Retinal pigment epithelial cell (primary cell): ENCODE measurements at regions not wholly inside any gene's neighbourhood (a gene's known extent, or its start where the extent isn't known, plus 50 kb on each side); places are given as distances from the start of the nearest gene placed in this dataset.

Experiments
- DNase-seq: peaks from one replicate; pipeline ENCODE4 v3.0.0-alpha.2; 2010; ENCODE audit warnings: low read depth
- H3K4me3 ChIP-seq: 2 replicates; pipeline ENCODE4 v1.5.1; 2011; ENCODE audit warnings: mild to moderate bottlenecking, low read length, control low read depth, moderate library complexity
- CTCF ChIP-seq: conservative IDR thresholded peaks from 2 replicates; pipeline ENCODE4 v1.5.1; 2011; ENCODE audit warnings: low read depth, low read length, control low read depth, inconsistent platforms

- no peak for TF ChIP-seq CTCF
- no peak for DNase-seq
- H3K4me3 ChIP-seq = no peak overlapping the region
Measured at GRCh38 chr2:106020032-106020431, 174.1 kb downstream of the UXS1 start.

- TF ChIP-seq CTCF = no peak
- H3K4me3 ChIP-seq = no peak overlapping the region
- no peak for DNase-seq
Measured at GRCh38 chr2:106018141-106018540, 176.0 kb downstream of the UXS1 start.

- TF ChIP-seq CTCF = no peak
- H3K4me3 ChIP-seq = no peak overlapping the region
- DNase-seq = no peak
Measured at GRCh38 chr2:106012591-106013347, 181.3 kb downstream of the UXS1 start.

GRCh38 chr2:106012001-106012590 is 182.0 kb downstream of the UXS1 start:
- DNase-seq = no peak
- no peak for TF ChIP-seq CTCF
- no peak overlapping the region for H3K4me3 ChIP-seq

- no peak for DNase-seq
- H3K4me3 ChIP-seq = no peak overlapping the region
- TF ChIP-seq CTCF = no peak
Measured at GRCh38 chr2:106011380-106011779, 182.7 kb downstream of the UXS1 start.

- no peak for DNase-seq
- no peak for TF ChIP-seq CTCF
- H3K4me3 ChIP-seq = no peak overlapping the region
Measured at GRCh38 chr2:106010818-106011355, 183.2 kb downstream of the UXS1 start.

GRCh38 chr2:106009096-106009495 is 185.0 kb downstream of the UXS1 start:
- no peak for TF ChIP-seq CTCF
- no peak for DNase-seq
- no peak overlapping the region for H3K4me3 ChIP-seq
